HG02981 (cell line): ENCODE measurements at regions not wholly inside any gene's neighbourhood (a gene's known extent, or its start where the extent isn't known, plus 50 kb on each side); places are given as distances from the start of the nearest gene placed in this dataset.
"Not testable (repeated sequence)": the region's sequence is repeated elsewhere in the genome, so short reads cannot be mapped to it uniquely, and the experiment has no call there.

Experiments used
- ATAC-seq: cut with Tn5 transposase; IDR thresholded peaks from one replicate; pipeline ENCODE4 v1.9.1; 2021; ENCODE audit warnings: mild to moderate bottlenecking, moderate library complexity; ENCODE audit not compliant: unreplicated experiment

- no peak for ATAC-seq
These were observed 105.3 kb upstream of the RORB start for GRCh38 chr9:74391816-74392215.

GRCh38 chr9:74403581-74403980 lies 93.6 kb upstream of the RORB start:
- ATAC-seq, result no peak

DNA sequence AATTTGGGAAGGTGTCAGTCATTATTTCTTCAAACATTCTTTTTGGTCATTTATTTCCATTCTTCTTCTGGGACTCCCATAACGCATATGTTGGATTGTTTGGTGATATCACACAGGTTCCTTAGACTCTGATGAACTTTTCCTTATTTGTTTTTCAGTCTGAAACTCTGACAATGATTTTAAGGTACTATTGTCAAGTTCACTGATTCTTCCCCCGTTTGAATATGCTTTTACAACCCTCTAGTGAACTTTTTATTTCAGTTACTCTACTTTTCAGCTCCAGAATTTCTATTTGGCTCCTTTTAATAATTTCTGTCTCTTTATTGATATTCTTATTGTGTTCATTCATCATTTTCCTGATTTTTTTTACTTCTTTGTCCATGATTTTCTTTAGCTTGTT lies 92.5 kb upstream of the RORB start:
- ATAC-seq, result no peak

- ATAC-seq, result no peak
These were observed 90.0 kb upstream of the RORB start for GRCh38 chr9:74407166-74407565.

DNA sequence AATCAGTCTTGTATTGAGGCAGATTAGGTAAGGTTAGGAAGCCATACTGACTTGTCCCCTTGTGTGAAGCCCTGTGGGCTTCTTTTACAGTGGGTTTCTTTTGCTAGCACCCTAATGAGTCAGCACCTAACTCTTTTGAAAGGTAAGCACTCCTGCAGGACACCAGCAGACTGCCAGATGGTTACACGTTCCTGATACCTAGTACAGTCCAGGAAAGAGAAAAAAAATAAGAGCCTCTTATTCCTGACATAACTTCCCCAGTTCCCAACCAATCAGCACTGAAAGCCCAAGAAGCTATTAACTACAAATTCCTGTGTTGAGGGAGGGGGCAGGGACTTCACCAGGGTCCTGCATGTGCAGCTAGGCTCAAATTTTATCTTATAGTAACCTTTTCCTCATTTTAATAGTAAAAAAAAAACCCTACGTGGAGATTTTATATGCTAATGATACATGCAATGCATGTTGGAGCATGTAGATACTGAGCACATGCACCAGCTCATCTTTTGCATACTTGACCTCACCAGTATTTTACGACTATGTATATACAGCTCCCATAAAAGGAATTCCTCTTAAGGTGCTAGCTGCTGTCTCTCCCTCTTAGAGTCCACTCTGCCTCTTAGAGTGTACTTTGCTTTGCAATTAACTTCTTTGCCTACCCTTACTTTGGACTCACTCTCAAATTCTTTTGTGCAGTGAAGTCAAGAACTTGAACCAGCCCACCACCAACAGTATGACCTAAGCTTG lies 84.7 kb upstream of the RORB start:
- ATAC-seq, result no peak

- no peak for ATAC-seq
These were observed 83.3 kb upstream of the RORB start for GRCh38 chr9:74413876-74414275.

DNA sequence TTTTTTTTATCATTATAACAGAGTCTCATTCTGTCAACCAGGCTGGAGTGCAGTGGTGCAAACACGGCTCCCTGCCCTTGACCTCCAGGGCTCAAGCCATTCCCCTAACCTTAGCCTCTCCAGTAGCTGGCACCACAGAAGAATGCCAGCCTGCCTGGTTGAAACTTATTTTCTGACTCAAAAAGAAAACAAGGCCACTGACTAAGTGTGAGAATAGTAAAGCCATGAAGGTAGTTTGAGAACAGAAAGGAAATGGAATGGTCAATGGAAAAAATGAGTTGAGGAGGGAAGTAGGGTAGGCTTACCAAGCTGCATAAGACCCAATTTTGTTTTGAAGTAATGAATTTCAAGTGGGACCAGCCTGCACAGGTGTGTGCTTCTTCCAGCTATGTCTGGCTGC lies 82.8 kb upstream of the RORB start:
- no peak for ATAC-seq

- ATAC-seq, result no peak
These were observed 81.1 kb upstream of the RORB start for GRCh38 chr9:74415995-74416394.

GRCh38 chr9:74424488-74424887 lies 72.6 kb upstream of the RORB start:
- ATAC-seq, result not testable (repeated sequence)

GRCh38 chr9:74431467-74431866 lies 65.7 kb upstream of the RORB start:
- ATAC-seq, result no peak

GRCh38 chr9:74443036-74443750 lies 53.9 kb upstream of the RORB start:
- no peak for ATAC-seq

DNA sequence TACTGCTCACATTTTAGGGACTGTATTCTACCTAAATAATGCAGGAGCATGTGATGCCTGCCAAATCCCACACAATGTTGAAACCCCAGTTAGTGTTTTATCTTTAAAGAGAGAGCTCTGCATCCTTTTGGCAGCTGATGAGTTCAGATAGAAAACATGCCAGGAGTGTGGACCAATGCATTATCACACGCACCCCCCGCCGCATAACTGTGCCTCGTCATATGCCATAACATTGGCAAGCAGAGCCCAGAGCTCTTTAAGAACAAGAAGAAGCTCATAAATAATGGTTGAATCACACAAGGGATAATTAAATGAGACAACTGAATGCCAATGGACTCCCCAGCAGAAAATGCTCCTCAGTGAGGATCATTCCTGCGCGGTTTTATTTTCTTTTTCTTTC lies 52.8 kb upstream of the RORB start:
- ATAC-seq, result no peak
